ENCODE measurements at regions not wholly inside any gene's neighbourhood (a gene's known extent, or its start where the extent isn't known, plus 50 kb on each side); places are given as distances from the start of the nearest gene placed in this dataset.

DNA sequence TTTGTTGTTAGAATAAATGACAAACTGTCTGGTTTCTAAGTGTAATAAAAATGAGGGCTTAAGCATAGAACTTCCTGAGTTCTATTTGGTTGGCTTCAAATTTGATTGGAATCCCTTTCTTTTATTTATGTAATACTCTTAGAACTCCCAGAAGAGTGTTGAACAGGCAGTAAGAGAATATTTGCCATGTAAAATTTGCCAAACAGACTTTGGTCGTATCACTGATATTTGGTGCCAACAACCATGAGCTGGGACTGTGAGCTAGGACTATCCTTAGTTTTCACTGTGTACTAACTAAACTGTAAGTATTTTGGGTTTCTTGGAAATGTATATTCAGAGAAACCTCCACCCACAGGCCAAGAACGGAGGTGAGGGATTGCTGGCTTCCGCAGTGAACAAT, 971.2 kb upstream of the SOX9 start:
- Mint-ChIP-seq H3K4me3 (ENCODE audit: low read depth, unreplicated experiment) (no peak overlapping the region), H3K27me3 (ENCODE audit: unreplicated experiment) (peaks cover 17% of the 10 kb centered on the region), H3K27ac (ENCODE audit: unreplicated experiment) (no peak overlapping the region), H3K4me1 (ENCODE audit: low read depth, unreplicated experiment) (no peaks in the 10 kb centered on the region), H3K36me3 (ENCODE audit: insufficient read depth, unreplicated experiment) (no peaks in the 10 kb centered on the region), H3K9me3 (ENCODE audit: low read depth, unreplicated experiment) (no peaks in the 10 kb centered on the region)
- intact Hi-C loops (cut with micrococcal nuclease; ENCODE audit: unreplicated experiment) = no loop called here
- CTCF ChIA-PET = no interaction called here
- TF ChIP-seq, protein P1, sequence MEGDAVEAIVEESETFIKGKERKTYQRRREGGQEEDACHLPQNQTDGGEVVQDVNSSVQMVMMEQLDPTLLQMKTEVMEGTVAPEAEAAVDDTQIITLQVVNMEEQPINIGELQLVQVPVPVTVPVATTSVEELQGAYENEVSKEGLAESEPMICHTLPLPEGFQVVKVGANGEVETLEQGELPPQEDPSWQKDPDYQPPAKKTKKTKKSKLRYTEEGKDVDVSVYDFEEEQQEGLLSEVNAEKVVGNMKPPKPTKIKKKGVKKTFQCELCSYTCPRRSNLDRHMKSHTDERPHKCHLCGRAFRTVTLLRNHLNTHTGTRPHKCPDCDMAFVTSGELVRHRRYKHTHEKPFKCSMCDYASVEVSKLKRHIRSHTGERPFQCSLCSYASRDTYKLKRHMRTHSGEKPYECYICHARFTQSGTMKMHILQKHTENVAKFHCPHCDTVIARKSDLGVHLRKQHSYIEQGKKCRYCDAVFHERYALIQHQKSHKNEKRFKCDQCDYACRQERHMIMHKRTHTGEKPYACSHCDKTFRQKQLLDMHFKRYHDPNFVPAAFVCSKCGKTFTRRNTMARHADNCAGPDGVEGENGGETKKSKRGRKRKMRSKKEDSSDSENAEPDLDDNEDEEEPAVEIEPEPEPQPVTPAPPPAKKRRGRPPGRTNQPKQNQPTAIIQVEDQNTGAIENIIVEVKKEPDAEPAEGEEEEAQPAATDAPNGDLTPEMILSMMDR (IDR thresholded peaks at IDR 0.05; ENCODE audit: unreplicated experiment) = no peak
- no TSS peak for BruUV-seq (replicated peaks)
- DNase-seq = no peak

DNA sequence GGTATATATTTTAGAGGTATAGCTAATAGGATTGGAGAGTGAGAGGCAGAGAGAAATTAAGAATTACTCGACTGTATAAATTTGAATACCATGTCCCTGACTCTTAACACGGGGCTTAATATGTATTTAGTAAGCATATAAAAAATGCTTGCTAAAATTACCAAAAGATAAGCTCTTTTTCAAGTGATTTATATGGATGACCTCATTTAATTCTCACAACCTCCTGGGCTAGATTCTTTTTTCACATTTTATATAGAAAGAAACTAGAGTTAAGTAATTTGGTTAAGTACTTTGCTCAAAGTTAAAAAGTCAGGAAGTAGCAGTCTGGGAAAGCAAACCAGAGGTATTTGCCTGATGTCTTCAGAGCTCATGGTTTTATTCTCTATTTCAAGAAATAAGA, 963.5 kb upstream of the SOX9 start:
- H3K4me1 Mint-ChIP-seq (ENCODE audit: low read depth, unreplicated experiment) = no peaks in the 10 kb centered on the region
- intact Hi-C loops (cut with micrococcal nuclease; ENCODE audit: unreplicated experiment) = no loop called here
- H3K4me3 Mint-ChIP-seq (ENCODE audit: low read depth, unreplicated experiment) = no peak overlapping the region

GRCh38 chr17:71158437-71158836, 962.4 kb upstream of the SOX9 start:
- no TSS peak for BruUV-seq (replicated peaks)
- H3K4me1 Mint-ChIP-seq (ENCODE audit: low read depth, unreplicated experiment) = peaks cover 3% of the 10 kb centered on the region
- CTCF ChIA-PET = no interaction called here
- H3K27ac Mint-ChIP-seq (ENCODE audit: unreplicated experiment) = no peak overlapping the region
- no peak overlapping the region for H3K4me3 Mint-ChIP-seq (ENCODE audit: low read depth, unreplicated experiment)
- intact Hi-C loops (cut with micrococcal nuclease; ENCODE audit: unreplicated experiment) = no loop called here
- no peaks in the 10 kb centered on the region for H3K36me3 Mint-ChIP-seq (ENCODE audit: insufficient read depth, unreplicated experiment)
- H3K9me3 Mint-ChIP-seq (ENCODE audit: low read depth, unreplicated experiment) = peaks cover 2% of the 10 kb centered on the region
- no peak for DNase-seq
- TF ChIP-seq, protein P1 (IDR thresholded peaks at IDR 0.05; ENCODE audit: unreplicated experiment) = no peak
- peaks cover 74% of the 10 kb centered on the region for H3K27me3 Mint-ChIP-seq (ENCODE audit: unreplicated experiment)

More for the DNA sequence above, 963.5 kb upstream of the SOX9 start:
- H3K9me3 Mint-ChIP-seq (ENCODE audit: low read depth, unreplicated experiment) = peaks cover 2% of the 10 kb centered on the region
- no TSS peak for BruUV-seq (replicated peaks)
- peaks cover 73% of the 10 kb centered on the region for H3K27me3 Mint-ChIP-seq (ENCODE audit: unreplicated experiment)
- TF ChIP-seq, protein P1 (IDR thresholded peaks at IDR 0.05; ENCODE audit: unreplicated experiment) = no peak
- H3K36me3 Mint-ChIP-seq (ENCODE audit: insufficient read depth, unreplicated experiment) = no peaks in the 10 kb centered on the region
- CTCF ChIA-PET = no interaction called here
- no peak overlapping the region for H3K27ac Mint-ChIP-seq (ENCODE audit: unreplicated experiment)
- DNase-seq = no peak

DNA sequence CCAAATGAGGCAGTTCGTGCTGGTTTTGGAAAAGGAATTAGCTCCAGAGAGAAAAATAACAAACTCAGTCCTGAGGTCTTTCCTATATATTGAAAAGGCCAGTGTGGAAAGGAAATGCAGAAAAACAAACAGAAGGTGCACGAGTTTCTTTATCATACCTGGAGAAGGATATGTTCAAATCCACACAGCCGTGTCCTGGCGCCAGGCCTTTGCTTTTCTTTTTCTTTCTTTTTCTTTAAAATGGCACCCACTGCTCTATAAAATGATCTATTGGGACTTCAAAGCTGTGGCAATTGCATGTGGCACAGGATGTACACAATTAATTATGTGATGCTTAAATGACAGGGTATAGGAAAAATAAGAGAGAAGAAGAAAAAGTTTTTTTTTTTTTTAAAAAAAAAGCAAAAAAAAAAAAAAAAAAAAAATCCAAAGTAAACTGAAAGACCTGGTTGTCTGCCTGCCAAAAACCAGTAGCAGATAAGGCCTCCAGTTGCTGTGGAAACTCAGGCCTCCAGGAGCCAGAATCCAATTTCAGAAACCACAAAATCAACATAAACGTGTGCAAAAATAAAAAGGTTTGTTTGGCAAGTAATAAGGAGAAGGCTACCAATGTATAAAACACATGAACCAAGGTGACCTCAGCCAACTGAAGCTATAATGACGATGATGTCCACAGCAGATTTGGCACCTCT, 957.6 kb upstream of the SOX9 start:
- H3K9me3 Mint-ChIP-seq (ENCODE audit: low read depth, unreplicated experiment) = peaks cover 2% of the 10 kb centered on the region
- H3K27ac Mint-ChIP-seq (ENCODE audit: unreplicated experiment) = no peak overlapping the region

More for the DNA sequence above, 957.6 kb upstream of the SOX9 start:
- peak; percentile 58 for DNase-seq
- Mint-ChIP-seq H3K4me1 (ENCODE audit: low read depth, unreplicated experiment) (peaks cover 13% of the 10 kb centered on the region), H3K36me3 (ENCODE audit: insufficient read depth, unreplicated experiment) (no peaks in the 10 kb centered on the region), H3K27me3 (ENCODE audit: unreplicated experiment) (peaks cover 57% of the 10 kb centered on the region), H3K4me3 (ENCODE audit: low read depth, unreplicated experiment) (no peak overlapping the region)
- TF ChIP-seq, protein P1 (IDR thresholded peaks at IDR 0.05; ENCODE audit: unreplicated experiment) = no peak
- no TSS peak for BruUV-seq (replicated peaks)
- intact Hi-C loops (cut with micrococcal nuclease; ENCODE audit: unreplicated experiment) = no loop called here
- CTCF ChIA-PET = interaction anchor here (0.5 to 0.7 kb wide), 5 partner anchors 39 to 617 kb away, joined by 3 to 6 read pairs (median 5); no protein-coding TSS in a partner anchor
